Activated CD8-positive, alpha-beta memory T cell treated with anti-CD3 and anti-CD28 coated beads, Interleukin-2, amount 50 U/mL, for 48 hours (primary cell): ENCODE measurements at regions not wholly inside any gene's neighbourhood (a gene's known extent, or its start where the extent isn't known, plus 50 kb on each side); places are given as distances from the start of the nearest gene placed in this dataset.

Experiments
- DNase-seq: peaks from one replicate; pipeline ENCODE4 v3.0.0-alpha.2; 2020

- no peak for DNase-seq
Observed at GRCh38 chrX:4451591-4451990, 738.1 kb upstream of the PRKX start.

GRCh38 chrX:4450177-4450576 lies 736.7 kb upstream of the PRKX start:
- DNase-seq, result no peak

- DNase-seq, result no peak
Observed at GRCh38 chrX:4435905-4436304, 722.5 kb upstream of the PRKX start.

GRCh38 chrX:4397471-4397870 lies 684.0 kb upstream of the PRKX start:
- DNase-seq, result no peak

DNA sequence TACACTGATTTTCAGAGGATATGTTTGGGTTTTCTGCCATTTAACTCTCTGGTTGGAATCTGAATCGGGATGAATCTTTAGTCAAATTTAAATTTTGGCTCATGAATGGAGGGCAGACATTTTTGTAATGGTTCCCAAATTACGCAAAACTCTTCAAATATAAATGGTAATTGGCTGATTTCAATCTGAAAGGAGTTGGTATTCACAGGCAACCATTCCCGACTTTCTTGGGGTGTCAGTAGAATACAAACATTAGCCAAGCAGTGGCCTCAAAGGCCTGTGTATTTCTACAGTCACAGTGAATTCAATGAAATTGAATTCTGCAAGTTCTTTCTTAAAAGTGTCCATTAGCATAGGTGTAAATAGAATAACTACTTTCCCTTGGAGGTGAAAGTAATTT lies 668.8 kb upstream of the PRKX start:
- DNase-seq, result no peak

GRCh38 chrX:4380710-4381109 lies 667.3 kb upstream of the PRKX start:
- DNase-seq, result no peak

DNA sequence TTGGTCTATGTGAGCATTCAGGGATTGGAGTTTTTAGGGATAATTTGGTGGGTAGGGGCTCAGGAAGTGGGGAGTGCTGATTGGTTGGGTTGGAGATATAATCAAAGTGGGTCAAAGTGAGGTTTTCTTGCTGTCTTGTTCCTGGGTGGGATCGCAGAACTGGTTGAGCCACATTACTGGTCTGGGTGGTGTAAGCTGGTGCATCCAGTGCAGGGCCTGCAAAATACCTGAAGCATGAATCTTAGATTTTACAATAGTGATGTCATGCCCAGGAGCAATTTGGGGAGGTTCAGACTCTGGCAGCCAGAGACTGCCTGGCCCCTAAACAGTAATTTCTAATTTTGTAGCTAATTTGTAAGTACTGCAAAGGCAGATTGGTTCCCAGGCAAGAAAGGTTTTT lies 665.6 kb upstream of the PRKX start:
- no peak for DNase-seq

DNA sequence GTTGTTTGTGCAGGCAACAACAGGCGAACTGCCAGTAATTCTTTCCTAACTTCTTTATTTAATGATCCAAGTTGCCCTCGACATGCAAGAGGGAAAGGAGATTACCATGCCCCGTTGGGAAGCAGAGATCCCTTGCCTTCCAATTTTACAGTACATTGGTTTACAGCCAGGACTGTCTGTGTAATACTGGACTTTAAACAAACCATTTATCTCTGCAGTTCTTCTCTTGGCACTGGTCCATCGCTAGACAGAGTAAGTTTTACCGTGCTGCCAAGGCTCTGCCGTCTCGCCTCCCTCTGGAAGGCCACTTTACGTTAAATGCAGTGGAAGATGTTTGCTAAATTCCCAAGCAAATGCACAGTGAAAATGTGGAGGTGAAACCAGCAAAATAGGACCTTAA lies 660.3 kb upstream of the PRKX start:
- DNase-seq, result no peak

DNA sequence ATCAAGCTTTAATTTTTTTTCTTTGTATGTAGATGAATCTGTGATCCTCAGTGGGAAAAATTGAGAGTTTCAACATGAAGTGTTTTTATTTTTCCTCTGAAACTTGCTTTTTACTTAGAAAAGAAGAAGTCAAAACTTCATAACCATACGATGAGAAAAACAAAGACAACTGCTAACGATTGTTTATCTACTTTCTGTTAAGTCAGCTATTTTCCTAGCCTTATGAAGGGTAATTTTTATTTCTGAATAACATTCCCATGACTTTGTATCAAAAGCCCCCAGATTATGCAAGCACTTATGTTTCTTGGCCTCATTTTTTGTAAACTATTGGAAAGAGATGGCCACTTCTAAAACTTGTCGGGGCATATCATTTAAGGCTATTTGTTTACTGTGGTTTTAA lies 645.1 kb upstream of the PRKX start:
- no peak for DNase-seq

GRCh38 chrX:4322916-4323315 lies 609.5 kb upstream of the PRKX start:
- DNase-seq, result no peak

DNA sequence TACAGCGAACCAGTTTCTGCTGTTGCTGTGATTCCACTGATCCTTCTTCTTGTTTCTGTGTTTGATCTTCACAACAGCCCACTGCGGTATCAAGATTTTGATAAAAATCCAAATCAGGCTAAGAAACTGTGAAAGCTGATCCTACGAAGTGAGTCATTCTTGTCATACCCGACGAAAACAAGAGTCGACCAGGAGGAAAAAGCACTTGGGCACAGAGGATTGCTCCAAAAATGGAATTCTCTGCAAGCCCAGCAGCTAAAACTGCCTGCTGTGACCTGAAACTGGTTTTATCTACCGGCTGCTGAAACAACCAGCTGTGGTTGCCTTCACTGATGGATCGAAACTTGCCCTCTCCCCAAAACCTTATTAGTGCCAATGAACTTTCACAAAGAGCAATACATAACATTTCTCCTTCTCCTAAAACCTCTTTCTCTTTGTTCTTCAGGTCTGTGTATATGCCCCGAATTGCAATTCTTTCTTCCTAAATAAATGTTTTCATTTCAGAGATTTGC lies 607.0 kb upstream of the PRKX start:
- no peak for DNase-seq

DNA sequence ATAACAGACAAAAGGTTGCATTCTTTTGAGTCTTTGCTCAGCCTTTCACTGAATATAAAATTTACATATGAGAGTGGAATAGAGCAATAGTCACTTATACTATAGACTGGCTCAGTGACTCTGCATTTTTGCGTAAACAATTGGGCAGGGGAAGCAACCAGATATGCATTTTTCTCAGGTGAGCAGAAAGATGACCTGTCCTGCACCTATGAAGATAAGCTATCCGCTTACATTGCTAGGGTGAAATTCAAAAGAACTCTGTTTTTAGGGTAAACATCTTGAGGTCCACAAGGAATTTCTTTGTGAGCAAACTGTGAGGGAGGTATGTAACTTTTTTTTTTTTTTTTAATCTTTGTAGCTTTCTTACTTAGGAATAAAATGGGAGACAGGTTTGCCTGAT lies 602.4 kb upstream of the PRKX start:
- DNase-seq, result no peak

- no peak for DNase-seq
Observed at GRCh38 chrX:4314586-4314985, 601.1 kb upstream of the PRKX start.

DNA sequence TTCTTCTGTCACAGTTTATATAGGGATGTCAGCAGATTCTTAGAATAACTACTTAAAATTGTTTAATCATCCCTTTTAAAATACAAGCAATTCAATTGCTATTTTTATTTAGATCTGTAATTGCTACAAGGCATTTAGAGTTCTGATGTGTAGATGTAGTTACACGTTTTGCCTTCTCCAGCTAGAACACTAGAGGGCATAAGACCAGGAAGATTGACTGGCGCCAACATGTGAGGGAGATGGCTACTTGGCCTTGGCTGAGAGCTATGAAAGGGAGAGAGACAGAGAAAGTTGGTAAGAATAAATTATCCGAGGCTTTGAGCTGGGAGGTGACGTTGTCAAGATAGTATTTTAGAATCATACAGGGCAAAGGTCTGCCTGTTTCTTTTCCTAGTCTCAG lies 563.7 kb upstream of the PRKX start:
- no peak for DNase-seq

DNA sequence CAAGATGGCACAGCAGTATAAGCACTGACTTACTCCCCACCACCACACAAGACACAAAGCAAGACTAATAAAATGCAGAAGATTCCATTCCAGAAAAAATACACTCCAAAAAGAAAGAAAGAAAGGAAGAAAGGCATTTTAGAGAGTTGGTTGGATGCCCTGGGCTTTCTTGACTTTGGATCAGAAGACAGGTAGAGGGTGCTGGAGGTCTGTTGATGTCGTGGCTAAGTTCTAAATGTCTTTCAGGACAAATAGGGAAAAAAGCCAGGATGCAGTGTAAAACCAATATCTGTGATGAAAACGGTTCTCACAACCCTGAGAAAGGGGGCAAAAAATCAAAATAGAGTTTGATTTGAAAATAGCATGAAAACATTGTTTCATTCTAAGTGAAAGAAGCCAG lies 555.2 kb upstream of the PRKX start:
- no peak for DNase-seq

DNA sequence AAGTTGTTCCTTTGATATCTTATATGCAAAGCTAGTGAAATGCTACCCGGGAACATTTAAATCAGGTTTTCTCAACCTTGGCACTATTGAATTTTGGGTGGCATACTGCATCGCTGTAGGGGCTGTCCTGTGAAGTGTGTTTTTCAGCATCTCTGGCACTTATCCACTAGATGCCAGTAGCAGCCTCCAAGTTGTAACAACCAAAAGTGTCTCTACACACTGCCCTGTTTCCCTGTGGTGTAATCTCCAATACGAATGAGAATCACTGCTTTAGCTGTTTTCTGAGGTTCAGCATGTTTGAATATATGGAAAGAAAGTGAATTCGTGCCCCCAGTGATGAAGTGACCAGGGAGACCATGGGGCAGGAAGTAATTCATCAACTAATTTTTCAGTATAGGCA lies 551.6 kb upstream of the PRKX start:
- no peak for DNase-seq

DNA sequence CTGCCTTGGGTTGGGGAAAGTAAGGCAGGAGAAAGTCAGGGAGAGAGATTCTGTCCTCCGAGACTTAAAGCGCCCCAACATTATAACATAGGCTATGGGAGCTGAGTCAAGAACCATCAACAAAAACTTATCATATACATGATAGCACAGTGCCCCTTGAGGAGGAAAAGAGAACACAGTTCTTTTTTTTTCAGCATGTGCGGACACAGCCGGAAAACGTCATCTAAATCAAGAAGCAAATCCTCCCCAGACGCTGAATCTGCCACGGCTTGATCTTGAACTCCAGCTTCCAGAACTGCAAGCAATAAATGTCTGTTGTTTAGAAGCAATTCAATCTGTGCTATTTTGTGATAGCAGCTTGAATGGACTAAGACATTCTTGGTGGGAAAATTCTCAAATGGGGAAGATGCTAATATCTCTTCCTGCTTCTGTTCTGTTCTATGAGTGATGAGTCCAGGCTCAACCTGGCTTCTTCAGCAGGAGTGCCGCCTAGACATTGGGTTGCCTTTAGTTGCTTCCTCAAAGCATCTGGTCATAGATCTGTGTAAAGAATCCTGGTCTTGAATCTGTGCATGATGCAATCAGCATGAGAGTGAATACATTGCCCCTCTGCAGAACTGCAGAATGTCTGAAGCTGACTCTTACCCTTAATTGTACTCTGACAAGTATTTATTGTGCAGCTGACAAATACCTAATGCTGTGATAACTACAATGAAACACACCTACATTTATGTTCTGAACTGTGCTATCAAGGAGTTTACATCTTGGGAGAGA lies 549.8 kb upstream of the PRKX start:
- no peak for DNase-seq

DNA sequence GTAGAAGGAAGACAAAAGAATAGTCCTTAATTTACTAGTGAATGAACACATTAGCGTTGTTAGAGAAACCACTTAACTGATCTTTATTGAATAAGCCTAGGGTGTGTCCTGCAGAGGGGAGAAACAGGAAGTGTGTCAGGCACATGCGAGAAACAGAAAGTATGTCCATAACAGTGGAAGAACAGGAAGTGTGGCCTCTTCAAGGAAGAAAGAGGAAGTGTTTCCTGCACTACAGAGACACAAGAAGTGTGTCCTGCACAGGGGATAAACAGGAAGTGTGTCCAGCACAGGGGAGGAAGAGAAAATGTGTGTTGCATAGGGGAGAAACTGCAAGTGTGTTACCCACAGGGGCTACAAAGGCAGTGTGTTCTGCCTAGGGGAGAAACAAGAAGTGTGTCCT lies 539.6 kb upstream of the PRKX start:
- no peak for DNase-seq

DNA sequence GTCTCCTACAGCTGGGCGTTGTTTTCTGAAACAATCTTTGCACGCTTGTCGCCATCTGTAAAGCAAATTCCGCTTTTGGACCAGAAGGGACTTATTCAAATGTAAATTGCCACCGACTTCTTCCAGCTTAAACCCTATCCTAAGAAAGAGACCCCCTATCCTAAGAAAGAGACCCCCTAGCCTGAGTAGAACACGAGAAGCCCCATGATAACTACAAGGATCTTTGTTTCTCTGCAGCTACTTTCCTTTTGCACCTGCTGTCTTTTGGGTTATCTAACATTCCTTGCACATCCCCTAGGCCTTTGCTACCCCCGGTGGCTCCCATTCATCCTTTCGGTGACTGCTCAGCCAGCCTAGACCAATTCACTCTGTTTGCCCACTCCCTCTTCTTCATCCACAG lies 536.0 kb upstream of the PRKX start:
- no peak for DNase-seq

- no peak for DNase-seq
Observed at GRCh38 chrX:4243759-4244158, 530.3 kb upstream of the PRKX start.

GRCh38 chrX:4240541-4241194 lies 527.2 kb upstream of the PRKX start:
- no peak for DNase-seq

- no peak for DNase-seq
Observed at GRCh38 chrX:4239650-4240540, 526.4 kb upstream of the PRKX start.

DNA sequence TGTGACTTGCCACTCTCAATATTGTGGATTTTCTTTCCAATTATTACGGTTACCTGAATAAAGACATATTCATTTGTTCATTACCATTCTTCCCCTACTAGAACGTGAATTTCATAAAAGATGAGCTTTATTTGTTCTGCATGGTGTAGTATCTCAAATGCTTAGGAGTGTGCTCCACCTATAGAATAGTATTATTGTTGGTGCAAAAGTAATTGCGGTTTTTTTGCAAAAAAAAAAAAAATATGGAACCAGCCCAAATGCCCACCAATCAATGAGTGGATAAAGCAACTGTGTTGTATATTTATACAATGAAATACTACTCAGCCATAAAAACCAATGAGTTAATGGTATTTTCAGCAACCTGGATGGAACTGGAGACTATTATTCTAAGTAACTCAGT lies 525.5 kb upstream of the PRKX start:
- no peak for DNase-seq

DNA sequence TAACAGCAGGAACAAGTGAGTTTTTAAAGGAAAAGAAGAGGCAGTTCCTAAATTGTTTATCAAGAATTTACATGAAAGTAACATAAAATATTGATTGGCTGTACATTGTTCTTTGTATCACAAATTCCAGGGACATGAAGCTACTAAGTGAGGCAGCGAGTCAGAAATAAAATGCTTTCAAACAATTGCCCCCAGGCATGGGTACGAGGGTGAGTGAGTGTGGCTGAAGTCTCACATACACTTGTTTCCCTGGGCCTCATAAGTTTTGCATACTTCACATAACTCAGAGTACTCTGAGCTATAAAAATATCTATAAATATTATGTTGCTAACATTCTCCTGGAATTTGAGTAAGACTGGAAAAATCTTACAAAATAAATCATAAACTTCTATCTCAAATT lies 511.6 kb upstream of the PRKX start:
- no peak for DNase-seq
